ENCODE measurements at regions not wholly inside any gene's neighbourhood (a gene's known extent, or its start where the extent isn't known, plus 50 kb on each side); places are given as distances from the start of the nearest gene placed in this dataset.

GRCh38 chr5:6108981-6109825 lies 269.1 kb downstream of the MED10 start:
- TF ChIP-seq CTCF (IDR thresholded peaks at IDR 0.05) (no peak), POLR2A (IDR thresholded peaks at IDR 0.05) (no peak)
